Stomach (tissue), 8 donors: ENCODE measurements at regions not wholly inside any gene's neighbourhood (a gene's known extent, or its start where the extent isn't known, plus 50 kb on each side); places are given as distances from the start of the nearest gene placed in this dataset.

Experiments used
- DNase-seq, 2 donors: peaks; one replicate each; pipeline versions ENCODE4 v3.0.0 to v3.0.0-alpha.2; 2013 to 2019
- H3K27ac ChIP-seq, 5 donors: fragments of 200-600 bp in 4 of 5; sonication (generic) in 4 of 5; one replicate each; pipeline ENCODE4 v1.5.1; 2013 to 2019; ENCODE audit warnings: mild to moderate bottlenecking in 1 of 5, moderate library complexity in 1 of 5
- H3K27me3 ChIP-seq, 3 donors: fragments of 200-600 bp; sonication (generic); one replicate each; pipeline ENCODE4 v1.5.1; 2017 to 2019; ENCODE audit warnings: mixed run types in 1 of 3
- H3K36me3 ChIP-seq, 4 donors: fragments of 200-600 bp; sonication (generic); 1 replicate in 3 of 4; 2 replicates in 1 of 4; pipeline ENCODE4 v1.5.1; 2016 to 2019
- H3K4me1 ChIP-seq, 4 donors: fragments of 200-600 bp; sonication (generic); one replicate each; pipeline ENCODE4 v1.5.1; 2016 to 2019
- H3K4me3 ChIP-seq, 4 donors: fragments of 200-600 bp; sonication (generic) in 3 of 4; one replicate each; pipeline ENCODE4 v1.5.1; 2016 to 2019; ENCODE audit warnings: mild to moderate bottlenecking in 1 of 4
- H3K9me3 ChIP-seq, 4 donors: fragments of 200-600 bp; sonication (generic); one replicate each; pipeline ENCODE4 v1.5.1; 2016 to 2019
- EP300 ChIP-seq: sonication (generic); formaldehyde crosslinking; IDR thresholded peaks from one replicate; pipeline ENCODE4 v1.6.1; 2017; ENCODE audit warnings: antibody characterized with exemption
- POLR2A ChIP-seq, 4 donors: fragments of 450-650 bp; IDR thresholded peaks; one replicate each; pipeline ENCODE4 v1.6.1; 2016; ENCODE audit warnings: antibody characterized with exemption in 4 of 4, control low read depth in 2 of 4, mild to moderate bottlenecking in 1 of 4, moderate library complexity in 1 of 4
- POLR2AphosphoS5 ChIP-seq, 3 donors: sonication (generic); formaldehyde crosslinking; IDR thresholded peaks; one replicate each; pipeline ENCODE4 v1.6.1; 2016; ENCODE audit warnings: antibody characterized with exemption in 3 of 3
- WGBS, 5 donors: extraction: QIAGEN DNeasy Blood & Tissue Kit in 3 of 5; methylation state at CpG; one replicate each; pipeline versions ENCODE4 v1.1.5 to v1.1.7; 2013 to 2018; 5-methylcytosine and 5-hydroxymethylcytosine counted together
- intact Hi-C: fragments of 100-400 bp; cut with DNase I; formaldehyde crosslinking; loops from one replicate; pipeline ENCODE4 v1.15.1; 2023; ENCODE audit warnings: low total_unique reads
- TF ChIP-seq, protein P1 (sequence below), 7 experiments: fragments of 450-650 bp in 4 of 7; fragments of 200-600 bp in 3 of 7; sonication (generic) in 3 of 7; IDR thresholded peaks; one replicate each; pipeline ENCODE4 v1.5.1; 2016 to 2019; ENCODE audit warnings: antibody characterized with exemption in 7 of 7, control low read depth in 2 of 7, mild to moderate bottlenecking in 1 of 7
- donor health status: healthy with polysubstance abuse.
- donor health status: Bipolar disorder and iron deficiency.
- donor health status: healthy.

DNA sequence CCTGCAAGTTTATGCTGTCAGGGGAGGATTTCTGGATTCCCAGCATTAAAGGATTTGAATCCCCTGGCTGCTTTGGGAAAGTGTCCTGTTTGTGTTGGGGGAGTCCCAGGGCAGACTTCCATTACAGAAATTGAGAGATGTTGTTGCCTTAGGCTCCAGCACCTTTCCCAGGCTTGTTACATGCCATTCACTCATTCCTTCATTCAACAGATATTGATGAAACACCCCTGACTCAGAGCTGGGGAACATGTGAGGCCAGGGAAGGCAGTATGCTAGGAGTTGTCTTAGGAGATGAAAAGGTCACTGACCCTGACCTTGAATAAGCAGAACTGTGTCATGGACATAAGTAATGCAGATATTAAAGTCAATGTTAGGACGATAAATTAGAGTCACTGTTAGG is 161.7 kb downstream of the NTMT2 start:
- Histone ChIP-seq H3K9me3 (no peaks in the 10 kb centered on the region), H3K27me3 (no peaks in the 10 kb centered on the region), H3K4me3 (no peak overlapping the region), H3K4me1 (no peaks in the 10 kb centered on the region), H3K27ac (no peak overlapping the region), H3K36me3 (no peaks in the 10 kb centered on the region)
- TF ChIP-seq EP300 = no peak
- no peak for TF ChIP-seq POLR2A (IDR thresholded peaks at IDR 0.05)
- TF ChIP-seq, protein P1, sequence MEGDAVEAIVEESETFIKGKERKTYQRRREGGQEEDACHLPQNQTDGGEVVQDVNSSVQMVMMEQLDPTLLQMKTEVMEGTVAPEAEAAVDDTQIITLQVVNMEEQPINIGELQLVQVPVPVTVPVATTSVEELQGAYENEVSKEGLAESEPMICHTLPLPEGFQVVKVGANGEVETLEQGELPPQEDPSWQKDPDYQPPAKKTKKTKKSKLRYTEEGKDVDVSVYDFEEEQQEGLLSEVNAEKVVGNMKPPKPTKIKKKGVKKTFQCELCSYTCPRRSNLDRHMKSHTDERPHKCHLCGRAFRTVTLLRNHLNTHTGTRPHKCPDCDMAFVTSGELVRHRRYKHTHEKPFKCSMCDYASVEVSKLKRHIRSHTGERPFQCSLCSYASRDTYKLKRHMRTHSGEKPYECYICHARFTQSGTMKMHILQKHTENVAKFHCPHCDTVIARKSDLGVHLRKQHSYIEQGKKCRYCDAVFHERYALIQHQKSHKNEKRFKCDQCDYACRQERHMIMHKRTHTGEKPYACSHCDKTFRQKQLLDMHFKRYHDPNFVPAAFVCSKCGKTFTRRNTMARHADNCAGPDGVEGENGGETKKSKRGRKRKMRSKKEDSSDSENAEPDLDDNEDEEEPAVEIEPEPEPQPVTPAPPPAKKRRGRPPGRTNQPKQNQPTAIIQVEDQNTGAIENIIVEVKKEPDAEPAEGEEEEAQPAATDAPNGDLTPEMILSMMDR (IDR thresholded peaks at IDR 0.05) = no peak
- TF ChIP-seq POLR2AphosphoS5 (IDR thresholded peaks at IDR 0.05) = no peak
- intact Hi-C loops = no loop called here
- no peak for DNase-seq
- WGBS, 5 donors = 45 to 74% (median 62%) methylated on average over 1 of the region's 1 CpG

DNA sequence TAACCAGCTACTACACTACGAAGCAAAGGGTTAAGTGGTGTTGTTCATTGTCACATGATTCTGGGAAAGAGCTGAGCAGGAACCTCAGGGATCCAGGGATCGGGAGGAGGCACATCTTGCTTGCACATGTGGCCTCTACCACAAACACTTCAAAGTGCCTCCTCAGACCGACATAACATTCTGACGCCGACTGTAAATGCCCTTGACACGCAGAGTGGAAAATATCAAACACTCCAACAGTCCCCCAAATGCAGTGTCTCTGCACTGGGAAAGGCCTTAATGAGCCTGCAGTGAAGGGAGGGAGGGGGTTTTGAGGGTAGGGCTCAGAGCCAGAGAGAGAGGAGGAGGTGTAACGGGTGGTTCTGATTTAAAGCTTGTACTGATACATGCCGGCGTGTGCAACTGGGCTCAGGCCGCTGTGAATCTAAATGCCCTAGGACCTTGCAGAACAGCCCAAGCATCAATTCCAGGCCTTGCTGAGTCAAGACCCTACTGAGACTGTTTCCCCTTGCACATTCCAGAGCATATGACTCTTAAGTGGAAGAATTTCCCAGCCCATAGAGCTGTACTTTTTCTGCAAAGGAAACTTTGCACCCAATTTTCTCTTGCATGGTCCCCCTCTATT is 163.7 kb downstream of the NTMT2 start:
- TF ChIP-seq, protein P1 (IDR thresholded peaks at IDR 0.05) = no peak
- TF ChIP-seq EP300 = no peak
- TF ChIP-seq POLR2A (IDR thresholded peaks at IDR 0.05) = no peak
- TF ChIP-seq POLR2AphosphoS5 (IDR thresholded peaks at IDR 0.05) = no peak
- WGBS, 5 donors = 54 to 78% (median 73%) methylated on average over 10 of the region's 10 CpGs
- intact Hi-C loops = no loop called here

DNA sequence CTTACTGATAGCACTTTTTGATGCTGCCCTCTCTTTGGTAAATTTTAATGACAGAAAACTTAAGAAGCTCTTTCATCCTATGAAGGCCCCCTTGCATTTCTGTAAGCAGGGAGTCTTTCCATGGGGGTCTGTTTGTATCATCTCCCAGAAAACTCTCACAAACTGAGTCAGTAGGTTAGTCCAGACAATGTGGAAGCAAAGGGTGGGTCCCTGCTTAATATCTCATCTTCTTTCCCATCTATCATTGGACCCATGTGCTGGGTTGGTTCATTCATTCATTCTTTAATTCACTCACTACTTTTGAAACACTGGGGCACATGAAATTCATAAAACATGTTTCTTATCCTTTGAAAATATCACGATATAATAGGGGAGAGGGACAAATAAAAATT is 164.3 kb downstream of the NTMT2 start:
- 77 to 91% (median 86%) methylated on average over 1 of the region's 1 CpG for WGBS, 5 donors
- Histone ChIP-seq H3K9me3 (no peaks in the 10 kb centered on the region), H3K4me1 (no peaks in the 10 kb centered on the region), H3K27ac (no peak overlapping the region), H3K4me3 (no peak overlapping the region), H3K36me3 (no peaks in the 10 kb centered on the region), H3K27me3 (no peaks in the 10 kb centered on the region)
- intact Hi-C loops = no loop called here
- DNase-seq = no peak
- TF ChIP-seq, protein P1 (IDR thresholded peaks at IDR 0.05) = no peak
- no peak for TF ChIP-seq POLR2AphosphoS5 (IDR thresholded peaks at IDR 0.05)
- no peak for TF ChIP-seq POLR2A (IDR thresholded peaks at IDR 0.05)
- no peak for TF ChIP-seq EP300

More for the DNA sequence above, 163.7 kb downstream of the NTMT2 start:
- no peaks in the 10 kb centered on the region for H3K4me1 ChIP-seq
- no peaks in the 10 kb centered on the region for H3K27me3 ChIP-seq
- peak in 1 of 2 donors; percentile 48 for DNase-seq
- H3K27ac ChIP-seq = no peak overlapping the region
- H3K4me3 ChIP-seq = no peak overlapping the region
- H3K9me3 ChIP-seq = no peaks in the 10 kb centered on the region
- no peaks in the 10 kb centered on the region for H3K36me3 ChIP-seq

DNA sequence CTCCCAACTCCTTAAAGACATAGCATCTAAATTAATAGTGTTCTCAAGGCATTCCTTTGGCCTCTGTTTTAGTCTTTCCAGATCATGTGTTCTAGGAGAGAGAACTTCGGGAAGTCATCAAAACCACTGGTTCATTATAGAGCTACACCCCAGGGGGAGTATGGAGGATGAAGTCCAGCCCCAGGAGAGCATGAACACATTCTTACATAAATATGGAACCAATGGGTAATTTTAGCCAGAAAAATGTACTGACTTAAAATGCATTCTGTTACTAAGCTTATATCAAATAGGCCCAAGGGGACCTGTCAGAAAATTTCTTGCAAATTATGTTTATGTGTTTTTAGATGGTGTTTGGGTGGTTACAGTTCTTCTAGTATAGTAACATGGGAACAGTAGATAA is 165.2 kb downstream of the NTMT2 start:
- intact Hi-C loops = no loop called here
- TF ChIP-seq POLR2A (IDR thresholded peaks at IDR 0.05) = no peak
- no peak for TF ChIP-seq EP300
- no peak for TF ChIP-seq POLR2AphosphoS5 (IDR thresholded peaks at IDR 0.05)
- TF ChIP-seq, protein P1 (IDR thresholded peaks at IDR 0.05) = no peak
- no peak overlapping the region for H3K4me3 ChIP-seq

More for the DNA sequence above, 165.2 kb downstream of the NTMT2 start:
- 54 to 75% (median 69%) methylated on average over 1 of the region's 1 CpG for WGBS, 5 donors
- Histone ChIP-seq H3K4me1 (no peaks in the 10 kb centered on the region), H3K36me3 (no peaks in the 10 kb centered on the region), H3K9me3 (no peaks in the 10 kb centered on the region), H3K27ac (no peak overlapping the region), H3K27me3 (no peaks in the 10 kb centered on the region)
- peak in 1 of 2 donors; percentile 6 for DNase-seq
